Cardiac fibroblast (primary cell): ENCODE measurements at regions not wholly inside any gene's neighbourhood (a gene's known extent, or its start where the extent isn't known, plus 50 kb on each side); places are given as distances from the start of the nearest gene placed in this dataset.

Source experiments
- DNase-seq, 2 donors: peaks; one replicate each; pipeline versions ENCODE4 v3.0.0 to v3.0.0-alpha.2; 2010; ENCODE audit warnings: low read depth in 2 of 2
- H3K4me3 ChIP-seq, 2 donors: replicated peaks in 1 of 2; 1 replicate in 1 of 2; 2 replicates in 1 of 2; pipeline ENCODE4 v1.5.1; 2011; ENCODE audit warnings: low read depth in 2 of 2, low read length in 2 of 2, mild to moderate bottlenecking in 2 of 2, moderate library complexity in 1 of 2
- TF ChIP-seq, protein P1 (sequence below): IDR thresholded peaks from one replicate; pipeline ENCODE4 v1.5.1; 2011; ENCODE audit warnings: low read depth, mild to moderate bottlenecking, low read length, inconsistent platforms

GRCh38 chr9:117787746-117788145, 83.5 kb downstream of the TLR4 start:
- TF ChIP-seq, protein P1, sequence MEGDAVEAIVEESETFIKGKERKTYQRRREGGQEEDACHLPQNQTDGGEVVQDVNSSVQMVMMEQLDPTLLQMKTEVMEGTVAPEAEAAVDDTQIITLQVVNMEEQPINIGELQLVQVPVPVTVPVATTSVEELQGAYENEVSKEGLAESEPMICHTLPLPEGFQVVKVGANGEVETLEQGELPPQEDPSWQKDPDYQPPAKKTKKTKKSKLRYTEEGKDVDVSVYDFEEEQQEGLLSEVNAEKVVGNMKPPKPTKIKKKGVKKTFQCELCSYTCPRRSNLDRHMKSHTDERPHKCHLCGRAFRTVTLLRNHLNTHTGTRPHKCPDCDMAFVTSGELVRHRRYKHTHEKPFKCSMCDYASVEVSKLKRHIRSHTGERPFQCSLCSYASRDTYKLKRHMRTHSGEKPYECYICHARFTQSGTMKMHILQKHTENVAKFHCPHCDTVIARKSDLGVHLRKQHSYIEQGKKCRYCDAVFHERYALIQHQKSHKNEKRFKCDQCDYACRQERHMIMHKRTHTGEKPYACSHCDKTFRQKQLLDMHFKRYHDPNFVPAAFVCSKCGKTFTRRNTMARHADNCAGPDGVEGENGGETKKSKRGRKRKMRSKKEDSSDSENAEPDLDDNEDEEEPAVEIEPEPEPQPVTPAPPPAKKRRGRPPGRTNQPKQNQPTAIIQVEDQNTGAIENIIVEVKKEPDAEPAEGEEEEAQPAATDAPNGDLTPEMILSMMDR, result no peak
- no peak overlapping the region for H3K4me3 ChIP-seq
- no peak for DNase-seq

- TF ChIP-seq, protein P1, result no peak
- H3K4me3 ChIP-seq, result no peak overlapping the region
- DNase-seq, result peak in 1 of 2 donors; percentile 16
Observed at GRCh38 chr9:117795271-117795670, 91.1 kb downstream of the TLR4 start.

DNA sequence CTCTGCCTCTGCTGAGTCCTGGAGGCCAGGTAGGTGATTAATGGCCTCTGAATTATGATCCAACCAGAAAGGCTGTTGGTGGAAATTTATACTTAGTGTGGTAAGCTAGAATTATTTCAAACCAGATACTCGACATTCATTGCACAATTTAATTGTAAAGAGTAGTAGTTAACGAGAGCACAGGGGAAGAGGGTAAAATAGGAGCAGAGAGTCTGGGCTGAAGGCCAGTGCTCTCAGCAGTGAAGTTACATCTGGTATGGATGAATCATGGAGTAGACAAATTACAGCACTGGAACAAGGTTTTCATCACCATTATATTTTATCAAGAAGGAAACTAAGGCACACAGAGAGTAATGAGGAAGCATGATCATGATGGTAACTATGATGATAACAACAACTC, 92.5 kb downstream of the TLR4 start:
- TF ChIP-seq, protein P1, result no peak
- no peak overlapping the region for H3K4me3 ChIP-seq
- peak; percentile 42 to 72 for DNase-seq

DNA sequence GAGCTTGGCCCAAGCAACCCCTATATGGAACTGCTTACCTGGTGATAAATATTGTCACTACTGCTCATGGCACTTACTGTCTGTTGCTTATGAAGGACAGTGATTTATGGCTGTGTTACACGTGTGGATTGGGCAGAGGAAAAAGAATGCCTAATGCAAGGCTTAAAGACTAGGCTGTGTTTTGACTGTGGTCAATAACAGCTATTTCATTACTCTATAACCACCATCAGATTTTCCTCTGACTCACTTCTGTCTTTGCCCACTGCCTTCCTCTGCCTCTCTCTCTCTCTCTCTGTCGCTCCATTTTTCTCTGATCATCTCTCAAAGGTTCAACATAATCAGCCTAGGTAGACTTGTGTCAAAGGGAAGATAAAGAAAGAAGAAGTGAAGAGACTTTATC, 96.2 kb downstream of the TLR4 start:
- TF ChIP-seq, protein P1, result no peak
- DNase-seq, result no peak
- no peak overlapping the region for H3K4me3 ChIP-seq

DNA sequence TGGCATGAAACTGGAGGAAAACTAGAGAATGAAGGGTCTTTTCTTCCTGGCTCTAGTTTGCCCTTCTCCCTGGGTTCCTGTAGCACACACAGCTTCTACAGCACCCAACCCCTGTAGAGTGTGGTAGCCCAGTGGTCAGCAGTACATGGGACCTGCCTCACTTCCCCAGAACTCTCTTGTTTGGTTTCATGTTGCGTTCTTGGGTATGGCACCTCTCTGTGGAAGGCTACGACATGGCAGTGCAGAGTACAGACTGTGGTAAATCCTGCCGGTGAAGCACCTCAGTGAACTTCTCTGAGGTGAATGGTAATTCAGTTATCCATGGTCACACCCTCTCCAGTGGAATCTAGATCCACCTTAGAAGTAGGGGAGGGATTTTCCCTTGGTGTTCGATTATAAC, 105.5 kb downstream of the TLR4 start:
- no peak overlapping the region for H3K4me3 ChIP-seq
- no peak for DNase-seq
- TF ChIP-seq, protein P1, result no peak

GRCh38 chr9:117815315-117815714, 111.1 kb downstream of the TLR4 start:
- no peak for DNase-seq
- TF ChIP-seq, protein P1, result no peak
- no peak overlapping the region for H3K4me3 ChIP-seq

DNA sequence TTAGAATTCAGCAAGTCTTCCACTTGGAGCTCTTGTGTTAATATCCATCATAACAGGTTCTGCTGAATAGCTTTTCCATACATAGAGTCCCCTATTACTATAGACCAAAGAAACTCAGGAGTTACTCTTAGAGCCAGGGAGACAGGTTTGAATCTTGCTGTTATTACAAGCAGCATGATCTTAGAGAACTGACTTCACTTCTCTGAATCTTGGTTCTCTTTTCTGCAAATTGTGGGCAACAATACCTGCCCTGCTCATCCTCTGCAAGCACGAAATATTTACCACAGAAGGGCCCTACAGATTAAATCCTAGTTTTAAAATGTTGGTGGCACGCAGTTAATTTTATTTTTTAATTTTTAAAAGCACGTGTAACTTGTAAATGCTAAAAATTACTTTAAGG, 111.7 kb downstream of the TLR4 start:
- no peak for DNase-seq
- TF ChIP-seq, protein P1, result no peak
- H3K4me3 ChIP-seq, result no peak overlapping the region
